Activated CD4-positive, alpha-beta T cell treated with anti-CD3 and anti-CD28 coated beads, Interleukin-2, amount 50 U/mL, for 16 hours (primary cell): ENCODE measurements at regions not wholly inside any gene's neighbourhood (a gene's known extent, or its start where the extent isn't known, plus 50 kb on each side); places are given as distances from the start of the nearest gene placed in this dataset.

Experiments used
- DNase-seq: peaks from one replicate; pipeline ENCODE4 v3.0.0-alpha.2; 2020

GRCh38 chr10:25117757-25118156 lies 57.0 kb upstream of the GPR158 start:
- no peak for DNase-seq

DNA sequence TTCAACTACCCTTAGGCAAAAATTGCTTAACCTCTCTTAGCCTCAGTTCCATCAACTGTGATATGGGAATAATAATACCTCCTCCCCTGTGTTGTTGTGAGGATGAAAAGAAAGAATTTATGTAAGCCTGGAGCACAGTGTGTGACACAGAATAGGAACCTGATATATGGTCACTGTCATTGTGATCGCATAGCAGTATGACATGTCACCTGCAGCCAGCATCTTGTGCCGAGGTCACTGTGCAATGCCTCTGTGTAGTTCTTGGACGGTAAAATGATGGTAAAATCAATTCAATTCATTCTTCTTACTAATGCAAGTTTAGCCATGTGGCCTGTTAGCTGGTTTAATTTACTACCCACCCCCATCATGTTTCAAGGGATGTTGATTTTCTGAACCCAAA lies 54.6 kb upstream of the GPR158 start:
- DNase-seq = no peak
